OCI-LY7 (cell line): ENCODE measurements at regions not wholly inside any gene's neighbourhood (a gene's known extent, or its start where the extent isn't known, plus 50 kb on each side); places are given as distances from the start of the nearest gene placed in this dataset.

ENCODE experiments used
- EZH2phosphoT487 ChIP-seq: fragments of 200-600 bp; sonication (generic); IDR thresholded peaks from 2 replicates; pipeline ENCODE4 v1.6.1; 2018; ENCODE audit warnings: low read depth, borderline replicate concordance, mild to moderate bottlenecking, mixed run types, antibody characterized with exemption, low read length, moderate library complexity, mixed read lengths
- TF ChIP-seq, protein P1 (sequence below): fragments of 200-600 bp; sonication (generic); conservative IDR thresholded peaks from 2 replicates; pipeline ENCODE4 v1.5.1; 2014; ENCODE audit warnings: mild to moderate bottlenecking, antibody characterized with exemption, low read length, moderate library complexity, mixed read lengths

DNA sequence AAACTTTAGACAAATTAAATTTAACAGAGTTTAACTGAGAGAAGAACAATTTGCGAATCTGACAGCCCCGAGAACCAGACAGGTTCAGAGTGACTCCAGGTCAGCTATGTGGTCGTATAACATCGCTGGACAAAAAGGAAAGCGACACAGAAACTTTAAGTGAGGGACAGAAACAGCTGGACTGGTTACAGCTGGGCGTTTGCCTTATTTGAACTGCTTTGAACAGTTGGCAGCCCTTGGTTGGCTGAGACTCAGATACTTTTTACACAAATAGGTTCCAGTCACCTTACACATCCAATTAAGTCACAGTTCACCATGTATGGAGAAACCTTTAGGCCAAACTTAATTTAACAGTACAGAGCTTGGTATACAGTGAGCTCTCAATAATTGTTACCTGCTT is 436.9 kb downstream of the GUCY1A2 start:
- TF ChIP-seq, protein P1, sequence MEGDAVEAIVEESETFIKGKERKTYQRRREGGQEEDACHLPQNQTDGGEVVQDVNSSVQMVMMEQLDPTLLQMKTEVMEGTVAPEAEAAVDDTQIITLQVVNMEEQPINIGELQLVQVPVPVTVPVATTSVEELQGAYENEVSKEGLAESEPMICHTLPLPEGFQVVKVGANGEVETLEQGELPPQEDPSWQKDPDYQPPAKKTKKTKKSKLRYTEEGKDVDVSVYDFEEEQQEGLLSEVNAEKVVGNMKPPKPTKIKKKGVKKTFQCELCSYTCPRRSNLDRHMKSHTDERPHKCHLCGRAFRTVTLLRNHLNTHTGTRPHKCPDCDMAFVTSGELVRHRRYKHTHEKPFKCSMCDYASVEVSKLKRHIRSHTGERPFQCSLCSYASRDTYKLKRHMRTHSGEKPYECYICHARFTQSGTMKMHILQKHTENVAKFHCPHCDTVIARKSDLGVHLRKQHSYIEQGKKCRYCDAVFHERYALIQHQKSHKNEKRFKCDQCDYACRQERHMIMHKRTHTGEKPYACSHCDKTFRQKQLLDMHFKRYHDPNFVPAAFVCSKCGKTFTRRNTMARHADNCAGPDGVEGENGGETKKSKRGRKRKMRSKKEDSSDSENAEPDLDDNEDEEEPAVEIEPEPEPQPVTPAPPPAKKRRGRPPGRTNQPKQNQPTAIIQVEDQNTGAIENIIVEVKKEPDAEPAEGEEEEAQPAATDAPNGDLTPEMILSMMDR = no peak
- TF ChIP-seq EZH2phosphoT487 = no peak
